Dedifferentiated amniotic fluid mesenchymal stem cell (primary cell): ENCODE measurements at regions not wholly inside any gene's neighbourhood (a gene's known extent, or its start where the extent isn't known, plus 50 kb on each side); places are given as distances from the start of the nearest gene placed in this dataset.
"Not testable (repeated sequence)": the region's sequence is repeated elsewhere in the genome, so short reads cannot be mapped to it uniquely, and the experiment has no call there.

Source experiments
- DNase-seq: peaks from one replicate; pipeline ENCODE4 v3.0.0-alpha.2; 2016; ENCODE audit errors: extremely low spot score

DNA sequence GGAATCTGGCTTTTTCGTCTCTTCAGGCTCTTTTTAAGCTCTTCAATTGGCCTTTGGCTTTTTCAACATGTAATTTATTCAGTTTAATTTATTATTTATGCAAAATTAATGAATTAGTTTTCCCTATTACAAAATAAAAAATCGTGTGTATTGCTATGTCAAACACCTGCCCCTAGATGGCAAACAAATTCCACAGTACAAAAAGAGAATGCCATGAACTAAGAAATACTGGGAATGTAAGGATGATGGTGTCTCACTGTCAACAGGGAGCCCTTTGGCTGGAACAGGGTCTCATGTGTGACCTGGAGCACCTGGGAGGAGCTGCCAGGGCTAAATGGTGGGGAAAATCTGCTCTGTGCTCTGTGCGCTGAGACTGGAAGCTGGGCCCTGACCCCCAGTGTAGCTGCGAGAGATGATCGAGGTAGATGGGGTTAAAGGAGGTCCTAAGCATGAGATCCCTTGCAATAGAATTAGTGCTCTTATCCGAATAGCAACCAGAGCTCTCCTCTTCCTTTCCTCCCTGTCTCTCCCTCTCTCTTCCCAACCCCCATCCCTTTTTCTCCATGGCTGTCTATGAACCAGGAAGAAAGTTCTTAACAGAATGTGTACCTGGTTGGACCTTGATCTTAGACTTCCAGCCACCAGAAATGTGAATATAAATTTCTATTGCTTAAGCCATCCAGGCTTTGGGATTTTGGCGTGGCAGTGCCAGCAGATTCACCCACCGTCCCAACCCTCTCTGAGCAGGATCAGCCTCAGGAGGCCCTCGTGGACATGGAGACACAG lies 1183.5 kb downstream of the RPIA start:
- DNase-seq = not testable (repeated sequence)

DNA sequence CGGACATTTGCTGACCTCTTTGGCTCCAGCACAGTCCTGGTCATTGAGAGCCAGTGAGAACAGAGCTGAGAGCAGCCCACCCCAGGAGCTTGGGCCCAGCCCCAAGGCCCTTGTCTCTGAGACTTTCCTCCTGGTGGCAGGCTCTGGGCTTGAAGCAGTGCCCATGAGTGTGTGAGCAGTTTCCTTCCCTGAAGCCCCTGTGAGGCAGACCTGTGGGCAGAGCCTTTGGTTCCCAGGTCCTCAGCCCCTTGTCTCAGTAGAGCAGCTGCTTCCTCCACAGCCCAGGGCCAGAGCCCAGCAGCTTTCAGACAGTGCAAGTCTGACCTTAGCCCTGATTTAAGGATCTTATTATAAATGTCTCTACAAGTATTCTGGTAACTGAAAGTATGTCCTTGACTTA lies 1185.0 kb downstream of the RPIA start:
- not testable (repeated sequence) for DNase-seq

DNA sequence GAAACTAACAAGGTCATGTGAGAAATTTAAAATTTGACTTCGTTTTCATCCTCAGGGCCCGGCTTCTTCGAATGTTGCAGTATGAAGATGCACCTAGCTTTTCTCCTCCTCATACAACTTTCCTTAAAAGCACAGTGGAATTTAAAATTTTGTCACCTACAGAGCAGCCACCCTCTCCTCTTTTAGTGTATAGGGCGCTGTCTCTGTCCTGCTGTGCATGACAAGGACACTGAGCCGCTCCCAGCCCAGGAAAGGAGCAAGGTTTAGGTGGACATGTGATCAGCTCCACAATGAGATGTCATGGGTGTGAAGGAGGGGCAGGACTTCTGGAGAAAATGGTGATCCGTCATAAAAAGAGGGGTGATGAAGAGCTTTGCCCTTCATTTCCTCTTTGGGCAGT lies 1185.4 kb downstream of the RPIA start:
- not testable (repeated sequence) for DNase-seq

DNA sequence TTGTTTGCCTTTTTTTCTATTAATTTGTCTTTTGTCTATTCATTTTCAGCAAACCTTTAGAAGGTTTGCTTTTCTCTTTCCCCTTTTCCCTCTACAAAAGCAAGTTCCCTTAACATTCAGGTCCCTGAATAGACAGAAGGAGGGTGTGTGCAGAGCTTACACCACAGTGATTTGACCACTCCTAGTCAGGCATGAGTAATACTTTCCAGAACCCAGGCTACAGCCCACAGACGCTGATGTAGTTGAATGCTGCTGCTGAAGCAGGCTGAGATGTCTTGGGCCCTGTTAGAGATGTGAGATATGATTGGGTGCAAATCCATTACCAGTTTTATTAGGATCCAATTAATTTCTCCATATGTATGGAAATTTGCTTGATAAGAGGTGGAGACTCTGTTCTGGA lies 1191.4 kb downstream of the RPIA start:
- DNase-seq = not testable (repeated sequence)

DNA sequence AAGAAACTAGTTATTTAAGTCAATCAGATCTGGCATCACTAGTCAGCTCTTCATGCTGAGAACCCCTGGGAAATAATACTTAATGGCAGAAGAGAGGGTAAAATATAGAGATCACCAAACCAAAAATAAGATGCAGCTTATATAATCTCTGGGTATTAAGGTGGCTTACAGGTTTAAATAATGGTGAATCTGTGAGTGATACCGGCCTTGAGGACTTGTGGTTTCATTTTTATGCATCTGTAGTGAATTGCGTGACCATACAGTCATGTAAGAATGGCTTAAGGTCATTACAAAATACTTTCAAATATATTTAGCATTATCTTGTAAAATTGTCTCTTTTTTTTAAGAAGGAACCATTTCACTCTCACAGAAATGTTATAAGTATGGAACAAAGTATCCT lies 1192.2 kb downstream of the RPIA start:
- DNase-seq = not testable (repeated sequence)

DNA sequence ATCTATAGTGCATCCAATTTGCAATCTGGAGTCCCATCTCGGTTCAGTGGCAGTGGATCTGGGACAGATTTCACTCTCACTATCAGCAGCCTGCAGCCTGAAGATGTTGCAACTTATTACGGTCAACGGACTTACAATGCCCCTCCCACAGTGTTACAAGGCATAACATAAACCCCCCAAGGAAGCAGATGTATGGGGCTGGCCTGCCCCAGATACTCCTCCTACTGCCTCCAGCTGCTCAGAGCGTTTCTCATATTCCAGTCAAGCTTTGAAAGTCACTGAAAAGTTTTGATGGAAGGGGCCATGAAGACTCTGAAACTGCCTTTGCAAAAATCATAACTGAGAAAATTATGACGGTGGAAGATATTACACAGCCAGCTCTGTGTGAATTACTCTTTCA lies 1193.6 kb downstream of the RPIA start:
- DNase-seq = not testable (repeated sequence)

DNA sequence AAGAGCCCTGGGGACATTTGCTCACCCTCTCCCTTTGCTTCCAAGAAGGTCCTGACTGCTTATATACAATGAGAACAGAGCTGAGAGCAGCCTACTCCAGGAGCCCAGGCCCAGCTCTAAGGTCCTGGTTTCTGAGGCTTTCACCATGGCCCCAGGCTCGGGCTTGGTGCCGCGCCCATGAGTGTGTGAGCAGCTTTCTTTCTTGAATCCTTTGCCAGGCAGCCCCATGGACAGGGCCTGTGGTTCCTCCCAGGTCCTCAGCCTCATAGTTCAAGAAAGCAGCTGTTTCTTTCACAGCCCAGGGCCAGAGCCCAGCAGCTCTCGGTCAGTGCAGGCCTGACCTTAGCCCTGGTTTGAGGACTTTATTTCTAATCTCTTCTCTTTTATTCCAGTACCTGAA lies 1197.2 kb downstream of the RPIA start:
- DNase-seq = not testable (repeated sequence)

DNA sequence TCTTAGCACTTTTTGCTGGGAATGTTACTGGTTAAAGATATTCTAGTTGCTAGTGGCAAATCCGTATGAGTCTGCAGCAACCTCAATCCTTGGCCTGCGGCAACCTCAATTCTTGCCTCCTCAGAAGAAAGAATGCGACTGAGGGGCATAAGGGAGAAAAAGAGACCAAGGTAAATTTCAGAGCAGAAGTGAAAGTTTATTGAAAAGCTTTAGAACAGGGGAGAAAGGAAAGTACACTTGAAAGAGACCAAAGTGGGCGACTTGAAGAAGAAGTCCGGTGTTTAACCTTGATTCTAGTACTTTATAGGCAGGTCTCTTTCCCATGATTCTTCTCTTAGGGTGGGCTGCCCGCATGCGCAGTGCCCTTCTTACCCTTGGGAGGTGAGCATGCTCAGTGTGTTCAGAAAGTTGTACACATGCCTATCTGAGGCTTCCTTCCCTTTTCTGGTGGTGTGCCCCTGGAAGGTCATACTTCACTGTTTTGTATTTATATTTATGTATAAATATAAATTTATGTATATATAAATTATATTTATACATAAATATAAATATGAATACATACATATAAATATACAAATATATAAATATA lies 1198.8 kb downstream of the RPIA start:
- not testable (repeated sequence) for DNase-seq

DNA sequence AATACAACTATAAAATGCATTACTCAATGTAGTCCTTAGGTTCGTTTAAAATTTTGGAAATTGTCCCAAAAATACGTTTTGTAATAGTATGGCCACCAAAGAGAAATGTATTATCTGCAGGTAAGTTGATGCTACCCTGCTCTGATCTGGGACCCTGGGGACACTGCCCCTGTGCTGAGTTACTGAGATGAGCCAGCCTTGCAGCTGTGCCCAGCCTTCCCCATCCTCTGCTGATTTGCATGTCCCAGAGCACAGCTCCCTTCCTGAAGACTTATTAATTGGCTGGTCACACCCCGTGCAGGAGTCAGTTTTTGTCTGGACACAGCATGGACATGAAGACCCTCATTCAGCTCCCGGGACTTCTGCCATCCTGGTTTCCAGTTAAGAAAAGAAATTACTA lies 1203.5 kb downstream of the RPIA start:
- not testable (repeated sequence) for DNase-seq

DNA sequence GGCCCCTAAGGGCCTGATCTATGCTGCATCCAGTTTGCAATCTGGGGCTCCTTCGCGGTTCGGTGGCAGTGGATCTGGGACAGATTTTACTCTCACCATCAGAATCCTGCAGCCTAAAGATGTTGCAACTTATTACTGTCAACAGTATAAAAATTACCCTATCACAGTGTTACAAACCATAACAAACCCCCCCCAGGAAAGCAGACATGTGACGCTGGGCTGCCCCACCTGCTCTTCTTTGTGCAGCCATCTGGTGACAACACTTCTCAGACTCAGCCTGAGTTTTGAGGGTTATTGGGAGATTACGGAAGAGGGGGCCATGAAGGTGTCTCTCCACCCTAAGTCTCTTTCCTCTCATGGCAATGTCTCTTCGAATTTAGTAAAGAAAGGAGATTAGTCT lies 1204.2 kb downstream of the RPIA start:
- not testable (repeated sequence) for DNase-seq

DNA sequence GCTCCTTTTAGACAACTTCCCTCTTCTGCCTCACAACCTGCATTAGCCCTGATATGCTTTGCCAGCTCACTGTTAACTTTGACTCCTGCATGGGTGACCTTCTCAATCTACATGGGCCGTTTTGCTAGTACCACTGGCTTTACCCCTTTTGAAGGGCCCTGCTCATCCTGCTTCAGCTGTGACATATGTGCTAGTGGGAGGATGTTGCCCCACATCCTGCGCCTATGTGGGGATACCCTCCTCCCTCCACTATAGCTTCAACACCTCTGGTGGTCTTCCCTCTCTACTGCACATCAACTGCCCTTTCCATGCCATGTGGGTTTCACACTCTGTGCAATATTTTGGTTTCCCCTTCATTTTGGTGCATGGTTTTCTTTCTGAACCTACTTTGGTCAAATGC lies 1235.5 kb downstream of the RPIA start:
- DNase-seq = not testable (repeated sequence)

DNA sequence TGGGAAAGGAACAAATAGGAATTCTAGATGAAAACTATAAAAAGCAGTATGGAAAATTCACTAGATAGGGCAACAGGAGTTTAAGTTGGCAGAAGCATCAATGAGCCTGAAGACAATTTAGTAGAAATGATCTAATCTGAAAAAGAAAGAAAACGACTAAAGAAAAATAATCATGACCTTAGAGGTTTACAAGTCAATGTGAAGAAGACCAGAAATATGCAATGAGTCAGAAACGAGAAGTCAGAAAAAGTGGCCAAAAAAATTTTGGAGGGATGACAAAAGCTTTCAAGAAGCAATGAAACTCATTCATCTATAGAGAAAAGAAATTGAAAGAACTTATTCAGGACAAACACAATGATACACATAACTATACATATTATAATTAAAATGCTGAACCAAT lies 1244.0 kb downstream of the RPIA start:
- DNase-seq = not testable (repeated sequence)

DNA sequence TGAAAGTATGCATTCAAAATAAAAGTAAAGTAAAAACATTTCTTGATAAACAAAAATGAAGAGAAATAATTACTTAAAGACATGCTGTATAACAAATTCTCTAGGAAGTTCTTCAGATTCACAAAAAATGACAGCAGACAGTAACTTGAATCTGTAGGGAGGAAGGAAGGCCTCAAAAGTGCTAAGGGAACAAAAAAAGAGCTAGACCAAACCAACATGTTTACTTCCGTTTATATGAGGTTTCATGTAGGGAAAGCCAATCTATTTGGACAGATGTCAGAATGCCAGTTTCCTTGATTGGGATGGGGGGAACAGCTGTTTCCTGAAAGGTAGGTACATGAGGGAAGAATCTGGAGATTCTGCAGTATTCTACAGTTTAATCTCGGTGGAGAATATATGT lies 1244.5 kb downstream of the RPIA start:
- not testable (repeated sequence) for DNase-seq

DNA sequence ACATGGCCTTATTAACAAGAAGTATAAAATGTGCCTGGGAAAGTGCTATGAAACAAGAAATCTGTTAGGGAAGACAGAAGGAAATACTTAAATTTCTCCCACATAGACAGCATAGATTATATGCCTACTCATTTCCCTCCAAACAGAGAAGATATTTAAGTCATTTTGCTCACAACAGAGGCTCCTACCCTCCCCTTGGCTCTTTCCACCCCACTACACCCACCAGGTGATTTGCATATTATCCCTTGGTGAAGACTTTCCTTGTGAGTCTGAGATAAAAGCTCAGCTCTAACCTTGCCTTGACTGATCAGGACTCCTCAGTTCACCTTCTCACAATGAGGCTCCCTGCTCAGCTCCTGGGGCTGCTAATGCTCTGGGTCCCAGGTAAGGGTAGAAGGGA lies 1245.1 kb downstream of the RPIA start:
- DNase-seq = not testable (repeated sequence)

DNA sequence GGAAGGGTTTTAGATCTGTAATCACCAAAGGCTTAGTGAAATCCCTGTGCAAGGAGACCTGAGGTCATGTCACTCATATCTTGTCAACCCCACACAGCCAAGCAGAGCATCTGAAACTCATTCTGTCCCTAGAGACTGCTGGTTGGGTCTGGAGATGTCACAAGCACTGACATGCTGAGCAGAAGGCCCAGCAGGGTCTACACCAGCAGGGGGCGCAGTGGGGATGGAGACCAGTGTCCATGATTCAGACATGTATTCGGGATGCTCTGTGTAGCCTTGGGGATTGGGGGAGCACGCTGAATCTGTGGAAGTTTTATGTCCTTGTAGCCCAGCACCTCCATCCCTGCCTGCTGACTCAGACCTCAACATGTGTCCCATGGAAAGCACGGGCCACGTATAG lies 1247.3 kb downstream of the RPIA start:
- DNase-seq = not testable (repeated sequence)

DNA sequence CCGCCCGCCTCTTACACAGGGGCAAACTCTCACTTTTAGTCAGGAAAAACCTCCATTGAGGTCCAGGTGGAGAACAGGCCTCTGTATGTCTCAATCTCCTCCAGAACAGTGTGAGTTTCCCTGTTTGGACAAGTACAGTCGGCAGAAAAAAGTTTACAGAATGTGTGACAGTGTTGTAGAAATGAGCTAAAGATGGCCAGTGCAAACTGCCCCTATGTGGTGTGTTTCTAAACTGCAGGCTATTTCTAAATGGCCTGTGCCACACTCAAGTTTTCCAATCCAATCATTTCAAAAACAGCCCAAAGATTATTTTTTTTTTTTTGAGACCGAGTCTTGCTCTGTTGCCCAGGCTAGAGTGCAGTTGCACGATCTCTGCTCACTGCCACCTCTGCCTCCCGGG lies 1252.8 kb downstream of the RPIA start:
- not testable (repeated sequence) for DNase-seq

DNA sequence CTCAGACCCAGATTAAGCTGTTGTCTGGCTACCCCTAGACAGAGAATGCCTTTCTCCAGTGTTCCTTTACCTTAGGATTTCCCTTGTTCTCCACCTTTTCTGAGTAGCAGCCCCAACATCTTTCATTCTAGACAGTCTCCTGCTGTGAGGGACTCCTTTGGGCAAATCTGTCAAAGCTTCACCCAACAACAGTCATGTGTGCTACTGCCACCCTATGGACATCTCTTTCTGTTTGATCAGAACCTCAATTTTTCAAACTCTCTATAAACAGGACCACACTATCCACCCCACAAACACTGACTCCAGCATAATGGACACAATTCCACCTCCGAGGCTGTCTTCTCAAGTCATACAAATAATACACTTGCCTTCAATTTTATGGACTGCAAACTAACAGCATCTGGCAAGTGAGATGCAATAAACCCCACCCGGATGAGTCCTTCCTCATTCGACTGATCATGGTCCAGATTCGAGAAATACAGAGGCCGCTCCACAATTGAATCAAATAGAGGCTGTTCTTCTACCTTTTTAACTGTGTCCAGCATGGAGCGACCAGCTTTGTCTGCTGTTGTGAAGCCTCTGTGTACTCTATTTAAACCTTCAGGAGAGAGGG lies 1253.6 kb downstream of the RPIA start:
- DNase-seq = not testable (repeated sequence)

DNA sequence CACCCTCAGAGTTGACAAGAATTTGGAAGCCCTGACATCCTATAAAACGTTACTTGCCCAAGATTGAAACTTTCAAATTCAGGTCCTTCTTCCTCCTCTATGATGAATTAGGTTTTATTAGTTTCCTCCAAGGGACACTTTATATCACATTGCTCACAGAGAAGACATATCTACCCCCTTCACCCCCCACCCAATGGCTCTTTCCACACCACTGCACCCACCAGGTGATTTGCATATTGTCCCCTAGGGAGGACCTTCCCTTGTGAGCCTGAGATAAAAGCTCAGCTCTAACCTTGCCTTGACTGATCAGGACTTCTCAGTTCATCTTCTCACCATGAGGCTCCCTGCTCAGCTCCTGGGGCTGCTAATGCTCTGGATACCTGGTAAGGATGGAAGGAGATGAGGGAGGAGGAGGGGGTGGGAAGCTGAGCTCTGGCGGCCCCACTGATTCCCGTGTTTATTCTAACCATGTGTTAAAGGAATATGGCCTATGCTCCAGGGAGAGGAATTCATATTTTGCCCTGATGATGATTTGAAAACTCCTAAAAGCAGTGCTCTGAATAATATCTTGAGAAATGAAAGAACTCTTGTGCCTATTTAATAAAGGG lies 1255.8 kb downstream of the RPIA start:
- not testable (repeated sequence) for DNase-seq

DNA sequence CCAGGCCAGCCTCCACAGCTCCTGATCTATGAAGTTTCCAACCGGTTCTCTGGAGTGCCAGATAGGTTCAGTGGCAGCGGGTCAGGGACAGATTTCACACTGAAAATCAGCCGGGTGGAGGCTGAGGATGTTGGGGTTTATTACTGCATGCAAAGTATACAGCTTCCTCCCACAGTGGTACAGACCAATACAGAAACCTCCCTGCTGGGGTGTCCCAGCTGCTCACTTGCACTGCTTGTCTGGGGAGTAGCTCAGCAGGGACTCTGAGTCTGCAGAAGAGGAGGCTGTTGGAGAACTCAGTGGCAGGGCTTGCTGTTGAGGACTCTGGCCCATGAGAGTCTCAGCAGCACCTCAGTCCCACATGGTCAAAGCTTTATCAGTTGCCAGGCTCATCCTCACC lies 1256.6 kb downstream of the RPIA start:
- DNase-seq = not testable (repeated sequence)

DNA sequence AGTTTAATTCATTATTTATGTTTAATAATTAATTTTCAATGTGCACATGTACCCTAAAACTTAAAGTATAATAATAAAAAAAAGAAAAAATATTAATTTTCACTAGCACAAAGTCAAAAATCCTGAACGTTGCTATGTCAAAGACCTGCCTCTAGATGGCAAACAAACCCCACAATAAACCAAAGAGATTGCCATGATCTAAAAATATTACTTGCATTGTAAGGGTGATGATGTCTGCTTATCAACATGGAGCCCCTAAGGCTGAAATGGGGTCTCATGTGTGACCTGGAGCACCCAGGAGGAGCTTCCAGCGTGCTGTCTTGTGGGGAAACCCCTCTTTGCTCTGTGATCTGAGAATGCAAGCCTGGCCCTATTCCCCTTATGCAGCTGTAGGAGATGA lies 1259.3 kb downstream of the RPIA start:
- not testable (repeated sequence) for DNase-seq

DNA sequence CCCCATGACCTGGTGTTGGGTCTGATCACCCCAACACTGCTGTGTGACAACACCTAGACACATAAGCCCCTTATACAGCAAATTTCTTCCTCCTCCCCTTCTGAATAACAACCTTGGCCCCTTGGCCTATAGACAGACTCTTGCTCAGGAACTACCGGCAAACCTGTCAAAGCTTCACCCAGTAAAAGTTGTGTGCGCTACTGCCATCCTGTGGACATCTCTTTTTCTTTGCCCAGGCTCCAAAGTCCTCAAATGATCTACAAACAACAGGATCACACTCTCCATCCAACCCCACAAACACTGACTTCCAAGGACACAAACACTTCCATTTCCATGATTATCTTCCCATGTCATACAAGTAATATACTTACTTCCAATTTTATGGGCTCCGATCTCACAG lies 1265.8 kb downstream of the RPIA start:
- not testable (repeated sequence) for DNase-seq

DNA sequence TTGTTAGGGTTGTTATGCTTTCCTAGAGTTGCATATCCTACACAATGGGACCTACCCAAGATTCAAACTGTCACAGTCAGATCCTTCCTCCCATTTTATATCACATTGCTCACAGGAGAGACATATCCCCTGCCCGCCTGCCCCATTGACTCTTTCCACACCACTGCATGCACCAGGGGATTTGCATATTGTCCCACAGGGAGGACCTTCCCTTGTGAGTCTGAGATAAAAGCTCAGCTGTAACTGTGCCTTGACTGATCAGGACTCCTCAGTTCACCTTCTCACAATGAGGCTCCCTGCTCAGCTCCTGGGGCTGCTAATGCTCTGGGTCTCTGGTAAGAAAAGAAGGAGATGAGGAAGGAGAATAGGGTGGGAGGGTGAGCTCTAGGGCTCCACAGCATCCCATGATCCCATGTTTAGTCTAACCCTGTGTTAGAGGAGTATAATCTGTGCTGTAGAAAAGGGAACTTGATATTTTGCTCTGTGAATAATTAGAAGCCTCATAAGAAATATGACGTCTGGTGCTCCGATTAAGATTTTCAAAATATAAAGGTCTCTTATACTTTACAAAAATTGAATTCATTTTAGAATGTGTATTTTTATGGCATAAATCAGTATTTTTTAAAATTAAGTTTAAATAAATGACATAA lies 1268.4 kb downstream of the RPIA start:
- not testable (repeated sequence) for DNase-seq
